Testis (tissue), 2 donors: ENCODE measurements at regions not wholly inside any gene's neighbourhood (a gene's known extent, or its start where the extent isn't known, plus 50 kb on each side); places are given as distances from the start of the nearest gene placed in this dataset.

Experiments used
- DNase-seq: peaks from one replicate; pipeline ENCODE4 v3.0.0-alpha.2; 2019
- H3K27ac ChIP-seq, 2 donors: fragments of 200-600 bp; sonication (generic); one replicate each; pipeline ENCODE4 v1.5.1; 2019
- H3K27me3 ChIP-seq: fragments of 200-600 bp; sonication (generic); one replicate; pipeline ENCODE4 v1.5.1; 2019
- H3K36me3 ChIP-seq: fragments of 200-600 bp; sonication (generic); one replicate; pipeline ENCODE4 v1.5.1; 2017; ENCODE audit warnings: low read depth; ENCODE audit errors: missing control alignments
- H3K4me1 ChIP-seq: fragments of 200-600 bp; sonication (generic); one replicate; pipeline ENCODE4 v1.5.1; 2019
- H3K4me3 ChIP-seq, 2 donors: fragments of 200-600 bp; sonication (generic); one replicate each; pipeline ENCODE4 v1.5.1; 2017 to 2019
- H3K9me3 ChIP-seq: fragments of 200-600 bp; sonication (generic); one replicate; pipeline ENCODE4 v1.5.1; 2017
- CTCF ChIP-seq, 3 experiments: fragments of 450-650 bp in 2 of 3; fragments of 200-600 bp in 1 of 3; sonication (generic) in 1 of 3; IDR thresholded peaks; one replicate each; pipeline ENCODE4 v1.5.1; 2016 to 2019; ENCODE audit warnings: antibody characterized with exemption in 3 of 3, mild to moderate bottlenecking in 2 of 3, moderate library complexity in 1 of 3
- POLR2A ChIP-seq: fragments of 450-650 bp; IDR thresholded peaks from one replicate; pipeline ENCODE4 v1.6.1; 2017; ENCODE audit warnings: antibody characterized with exemption, mild to moderate bottlenecking, moderate library complexity
- WGBS, 2 donors: methylation state at CpG; one replicate each; pipeline ENCODE4 v1.1.5; 2018; 5-methylcytosine and 5-hydroxymethylcytosine counted together
- intact Hi-C: fragments of 100-400 bp; cut with DNase I; formaldehyde crosslinking; loops from one replicate; pipeline ENCODE4 v1.15.1; 2023; ENCODE audit warnings: low total_unique reads

DNA sequence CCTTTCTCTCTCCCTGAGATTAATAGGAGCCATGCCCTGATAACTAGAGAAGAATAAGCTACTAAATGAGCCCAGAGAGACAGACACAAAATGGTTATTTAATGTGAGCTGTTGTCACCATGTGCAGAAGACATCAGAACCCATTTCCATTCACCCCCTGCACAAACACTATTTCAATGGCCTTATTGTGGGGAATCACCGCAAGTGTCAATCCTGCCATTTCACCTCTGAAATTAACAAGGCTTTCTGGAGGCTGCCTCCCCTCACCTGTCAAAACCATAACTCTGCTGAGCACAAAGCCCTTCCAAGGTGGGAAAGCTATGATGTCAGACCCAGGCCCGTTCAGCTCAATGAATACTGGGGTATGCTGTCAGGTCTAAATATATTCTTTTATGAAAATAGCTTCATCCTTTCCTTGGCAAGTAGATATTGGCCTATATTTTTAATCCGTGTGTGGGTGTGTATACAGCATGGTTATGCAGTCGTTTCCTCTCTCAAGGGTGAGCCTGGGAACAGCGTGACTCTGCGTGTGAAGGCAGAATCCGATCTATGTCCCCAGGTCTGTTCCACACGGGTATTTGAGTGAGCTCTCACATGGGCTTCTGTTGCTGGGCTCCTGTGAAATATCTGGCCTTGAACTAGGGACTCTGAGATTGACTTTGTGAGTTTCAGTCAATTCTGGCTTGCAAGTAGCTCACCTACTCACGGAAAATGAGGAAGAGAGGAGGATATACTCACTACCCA lies 266.3 kb downstream of the FBXW7 start:
- intact Hi-C loops, result no loop called here
- TF ChIP-seq CTCF (IDR thresholded peaks at IDR 0.05) (no peak), POLR2A (no peak)
- no peaks in the 10 kb centered on the region for H3K36me3 ChIP-seq
- no peak for DNase-seq
- WGBS, 2 donors, result 86 to 87% methylated on average over 9 of the region's 9 CpGs
- no peaks in the 10 kb centered on the region for H3K9me3 ChIP-seq
- no peak overlapping the region for H3K27ac ChIP-seq
- H3K4me3 ChIP-seq, result no peak overlapping the region
- no peaks in the 10 kb centered on the region for H3K4me1 ChIP-seq
- H3K27me3 ChIP-seq, result no peaks in the 10 kb centered on the region

GRCh38 chr4:152267811-152268210 lies 268.1 kb downstream of the FBXW7 start:
- no peak for TF ChIP-seq CTCF (IDR thresholded peaks at IDR 0.05)
- no peak for TF ChIP-seq POLR2A
- no peaks in the 10 kb centered on the region for H3K9me3 ChIP-seq
- intact Hi-C loops, result no loop called here
- no peak for DNase-seq
- H3K27ac ChIP-seq, result no peak overlapping the region
- no peaks in the 10 kb centered on the region for H3K4me1 ChIP-seq
- H3K36me3 ChIP-seq, result no peaks in the 10 kb centered on the region
- no peak overlapping the region for H3K4me3 ChIP-seq
- WGBS, 2 donors, result 86 to 88% methylated on average over 3 of the region's 3 CpGs
- no peaks in the 10 kb centered on the region for H3K27me3 ChIP-seq

DNA sequence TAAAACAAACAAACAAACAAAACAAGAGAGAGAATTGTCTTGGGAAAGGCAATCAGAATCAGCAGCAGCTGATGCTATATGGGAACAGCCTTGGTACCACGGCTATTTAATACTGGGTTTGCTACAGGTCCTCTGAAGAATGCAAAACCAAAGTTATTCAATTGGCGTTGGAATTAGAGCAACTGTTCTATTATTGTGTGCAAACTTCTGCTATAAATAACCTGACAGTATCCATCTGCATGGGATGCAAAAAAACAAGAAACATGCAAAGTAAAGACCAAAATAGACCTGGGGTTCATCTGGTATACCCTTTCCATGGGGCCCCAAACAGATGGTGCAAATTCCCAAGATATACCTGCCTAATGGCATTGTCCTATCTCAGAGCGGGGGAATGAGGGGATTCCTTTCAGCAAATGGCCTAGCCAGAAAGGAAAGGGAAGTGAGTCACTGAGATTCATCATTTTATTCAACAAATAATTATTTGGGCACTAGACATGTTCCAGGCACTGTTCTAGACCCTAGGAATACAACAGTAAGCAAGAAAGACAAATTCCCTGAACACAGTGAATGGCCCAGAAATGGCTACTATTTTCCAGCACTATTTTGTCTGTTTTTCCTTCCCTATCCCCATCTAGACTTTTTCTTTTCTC lies 268.9 kb downstream of the FBXW7 start:
- Histone ChIP-seq H3K36me3 (no peaks in the 10 kb centered on the region), H3K27ac (no peak overlapping the region), H3K27me3 (no peaks in the 10 kb centered on the region), H3K4me1 (no peaks in the 10 kb centered on the region), H3K9me3 (no peaks in the 10 kb centered on the region), H3K4me3 (no peak overlapping the region)
- DNase-seq, result no peak
- 90 to 94% methylated on average over 3 of the region's 3 CpGs for WGBS, 2 donors
- no peak for TF ChIP-seq POLR2A
- no peak for TF ChIP-seq CTCF (IDR thresholded peaks at IDR 0.05)
- intact Hi-C loops, result no loop called here

DNA sequence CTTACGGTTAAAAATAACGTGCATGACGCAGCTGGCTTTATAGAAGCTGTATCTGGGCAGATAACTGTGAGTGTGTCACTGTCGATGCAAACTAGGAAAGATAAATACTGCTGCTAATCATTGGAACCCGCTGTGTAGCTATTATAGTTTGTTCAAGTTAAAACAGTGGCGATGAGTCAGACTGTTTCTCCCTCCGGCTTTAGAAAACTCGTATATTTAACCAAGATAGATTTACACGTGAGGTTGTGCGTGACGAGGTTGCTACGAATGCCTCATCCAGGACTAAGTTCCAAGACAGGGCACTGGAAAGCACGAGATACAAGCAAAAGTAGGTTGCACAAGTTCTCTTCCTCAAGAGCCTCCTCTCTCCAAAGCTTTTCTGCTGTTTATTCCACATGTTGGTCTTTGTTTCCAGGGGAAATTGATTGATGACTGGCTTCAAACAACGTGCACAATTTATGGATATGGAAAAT lies 270.7 kb downstream of the FBXW7 start:
- Histone ChIP-seq H3K27ac (no peak overlapping the region), H3K4me3 (no peak overlapping the region), H3K36me3 (no peaks in the 10 kb centered on the region), H3K27me3 (no peaks in the 10 kb centered on the region), H3K4me1 (no peaks in the 10 kb centered on the region), H3K9me3 (no peaks in the 10 kb centered on the region)
- no peak for DNase-seq
- no peak for TF ChIP-seq POLR2A
- no peak for TF ChIP-seq CTCF (IDR thresholded peaks at IDR 0.05)
- WGBS, 2 donors, result 42 to 60% methylated on average over 14 of the region's 14 CpGs
- intact Hi-C loops, result no loop called here
